DOHH2 (cell line): ENCODE measurements at regions not wholly inside any gene's neighbourhood (a gene's known extent, or its start where the extent isn't known, plus 50 kb on each side); places are given as distances from the start of the nearest gene placed in this dataset.

Source experiments
- H3F3A ChIP-seq: fragments of 200-600 bp; sonication (generic), shearing (Covaris generic); 2 replicates; pipeline ENCODE4 v1.6.0; 2016; ENCODE audit warnings: antibody characterized with exemption, mild to moderate bottlenecking; ENCODE audit not compliant: control insufficient read depth, insufficient read depth
- H3K27ac ChIP-seq: fragments of 200-600 bp; sonication (generic); 2 replicates; pipeline ENCODE4 v1.5.1; 2014; ENCODE audit warnings: low read depth, mild to moderate bottlenecking, low read length, moderate library complexity
- H3K27me3 ChIP-seq: fragments of 200-600 bp; sonication (generic); 2 replicates; pipeline ENCODE4 v1.6.1; 2014; ENCODE audit warnings: mild to moderate bottlenecking, low read length, mixed read lengths; ENCODE audit not compliant: control insufficient read depth
- H3K36me3 ChIP-seq: fragments of 200-600 bp; sonication (generic); 2 replicates; pipeline ENCODE4 v1.6.1; 2014; ENCODE audit warnings: mild to moderate bottlenecking, low read length, moderate library complexity, mixed read lengths; ENCODE audit not compliant: control insufficient read depth
- H3K4me1 ChIP-seq: fragments of 200-600 bp; sonication (generic); 2 replicates; pipeline ENCODE4 v1.6.1; 2014; ENCODE audit warnings: mild to moderate bottlenecking, low read length, mixed read lengths; ENCODE audit not compliant: control insufficient read depth
- H3K4me2 ChIP-seq: fragments of 200-600 bp; sonication (generic); 2 replicates; pipeline ENCODE4 v1.6.0; 2014; ENCODE audit warnings: mild to moderate bottlenecking, low read length, moderate library complexity
- H3K4me3 ChIP-seq: fragments of 200-600 bp; sonication (generic); 2 replicates; pipeline ENCODE4 v1.5.1; 2014; ENCODE audit warnings: mild to moderate bottlenecking, low read length, mixed read lengths
- H3K79me2 ChIP-seq: fragments of 200-600 bp; sonication (generic); 2 replicates; pipeline ENCODE4 v1.6.1; 2014; ENCODE audit warnings: mild to moderate bottlenecking, low read length, mixed read lengths; ENCODE audit not compliant: control insufficient read depth
- H3K9me2 ChIP-seq: fragments of 200-600 bp; sonication (generic); replicated peaks from 2 replicates; pipeline ENCODE4 v1.6.1; 2014; ENCODE audit warnings: mild to moderate bottlenecking, low read length, mixed read lengths; ENCODE audit not compliant: control insufficient read depth
- H3K9me3 ChIP-seq: fragments of 200-600 bp; sonication (generic); 2 replicates; pipeline ENCODE4 v1.6.1; 2014; ENCODE audit warnings: antibody characterized with exemption, low read length, mixed read lengths; ENCODE audit not compliant: control insufficient read depth, insufficient read depth
- H4K20me1 ChIP-seq: fragments of 200-600 bp; sonication (generic); 2 replicates; pipeline ENCODE4 v1.6.0; 2014; ENCODE audit warnings: low read depth, mild to moderate bottlenecking, antibody characterized with exemption, low read length, moderate library complexity; ENCODE audit not compliant: control insufficient read depth, insufficient read depth
- CTCF ChIP-seq: fragments of 200-600 bp; sonication (generic); IDR thresholded peaks from one replicate; pipeline ENCODE4 v1.5.1; 2014; ENCODE audit warnings: antibody characterized with exemption, mild to moderate bottlenecking, low read depth, low read length; ENCODE audit not compliant: poor library complexity, severe bottlenecking
- EZH2phosphoT487 ChIP-seq: fragments of 200-600 bp; sonication (generic); IDR thresholded peaks from 2 replicates; pipeline ENCODE4 v1.6.1; 2017; ENCODE audit warnings: borderline replicate concordance, mild to moderate bottlenecking, antibody characterized with exemption, low read length, moderate library complexity, mixed read lengths

DNA sequence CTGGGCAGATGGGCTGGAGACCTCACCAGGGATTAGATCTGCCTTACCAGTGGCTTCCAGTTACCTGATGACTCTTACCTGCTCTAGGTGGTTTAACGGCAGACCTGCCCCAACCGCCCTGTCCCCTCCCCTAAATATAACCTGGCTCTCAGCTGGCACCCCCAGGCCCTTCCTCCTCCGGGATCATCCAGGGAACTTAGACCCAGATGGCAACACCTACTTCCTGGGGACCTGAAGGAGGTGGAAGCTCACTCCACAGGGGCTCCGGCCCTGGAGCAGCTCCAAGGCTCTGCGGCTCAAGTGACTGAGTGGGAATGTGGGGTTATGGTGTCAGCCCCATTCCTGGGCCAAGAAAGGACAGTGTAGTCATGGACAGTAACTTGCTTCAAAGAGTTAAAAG is 130.4 kb downstream of the OLFM1 start:
- Histone ChIP-seq H3K36me3 (no peaks in the 10 kb centered on the region), H3K9me3 (peaks cover 3% of the 10 kb centered on the region; the same call in 1 of the 2 replicates), H3K4me3 (no peak overlapping the region), H3K27me3 (no peaks in the 10 kb centered on the region), H3K9me2 (no peaks in the 10 kb centered on the region), H3K4me2 (no peak overlapping the region), H3K79me2 (no peaks in the 10 kb centered on the region), H3K4me1 (no peaks in the 10 kb centered on the region), H4K20me1 (no peaks in the 10 kb centered on the region), H3K27ac (no peak overlapping the region), H3F3A (no peaks in the 10 kb centered on the region)
- TF ChIP-seq CTCF (no peak), EZH2phosphoT487 (no peak)

DNA sequence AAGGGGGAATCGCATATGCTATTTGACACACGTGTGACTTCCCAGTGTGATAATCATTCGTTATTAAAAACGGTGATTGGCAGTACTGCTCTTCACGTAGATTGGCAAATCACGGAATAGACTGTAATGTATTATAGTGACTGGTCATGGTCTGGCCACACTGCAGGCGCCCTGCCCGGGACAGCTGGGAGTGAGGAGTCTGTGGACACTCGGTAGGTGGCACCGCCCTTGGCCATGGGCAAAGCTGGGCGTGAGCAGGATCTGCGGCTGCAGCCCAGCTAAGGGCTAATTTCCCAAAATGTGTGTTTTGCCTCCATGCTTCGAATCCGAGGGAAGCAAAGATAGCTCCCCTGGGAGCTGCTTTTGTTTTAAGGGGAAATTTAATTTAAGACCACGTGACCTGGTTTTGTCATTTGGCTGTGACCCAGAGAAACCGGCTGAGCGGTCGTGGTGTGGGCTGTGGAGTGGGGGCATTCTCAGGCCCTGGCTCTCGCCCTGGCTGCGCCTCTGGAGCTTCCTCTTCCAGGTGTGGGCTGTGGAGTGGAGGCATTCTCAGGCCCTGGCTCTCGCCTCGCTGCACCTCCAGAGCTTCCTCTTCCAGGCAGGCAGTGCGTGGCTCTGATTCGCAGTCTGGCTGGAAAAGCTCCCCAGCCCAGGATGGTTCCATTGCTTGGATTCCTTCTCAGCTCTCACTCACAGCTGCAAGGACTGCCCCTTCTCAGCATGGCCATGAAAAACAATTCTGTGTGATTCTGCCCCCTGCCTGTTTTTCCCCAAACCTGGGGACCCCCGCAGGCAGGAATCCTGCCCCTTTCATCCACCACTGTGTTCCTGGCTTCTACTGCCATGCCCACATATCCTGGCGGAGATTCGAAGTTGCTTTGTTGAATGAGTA is 131.1 kb downstream of the OLFM1 start:
- Histone ChIP-seq H3K27ac (no peak overlapping the region), H3F3A (no peaks in the 10 kb centered on the region), H4K20me1 (no peaks in the 10 kb centered on the region), H3K36me3 (no peaks in the 10 kb centered on the region), H3K4me3 (no peak overlapping the region), H3K9me3 (no peaks in the 10 kb centered on the region), H3K9me2 (no peaks in the 10 kb centered on the region), H3K79me2 (no peaks in the 10 kb centered on the region), H3K27me3 (no peaks in the 10 kb centered on the region), H3K4me1 (no peaks in the 10 kb centered on the region), H3K4me2 (no peak overlapping the region)
- no peak for TF ChIP-seq CTCF
- TF ChIP-seq EZH2phosphoT487: no peak

GRCh38 chr9:135219676-135220600 is 132.5 kb downstream of the OLFM1 start:
- no peaks in the 10 kb centered on the region for H3K9me2 ChIP-seq
- no peak overlapping the region for H3K4me3 ChIP-seq
- H3K9me3 ChIP-seq: no peaks in the 10 kb centered on the region; the same call in 1 of the 2 replicates
- no peaks in the 10 kb centered on the region for H3K79me2 ChIP-seq
- H3K27ac ChIP-seq: no peak overlapping the region
- no peaks in the 10 kb centered on the region for H3K36me3 ChIP-seq
- H3F3A ChIP-seq: no peaks in the 10 kb centered on the region
- TF ChIP-seq EZH2phosphoT487 (no peak), CTCF (no peak)
- no peaks in the 10 kb centered on the region for H3K27me3 ChIP-seq
- no peak overlapping the region for H3K4me2 ChIP-seq
- H4K20me1 ChIP-seq: no peaks in the 10 kb centered on the region
- no peaks in the 10 kb centered on the region for H3K4me1 ChIP-seq
